B cell (primary cell): ENCODE measurements at regions not wholly inside any gene's neighbourhood (a gene's known extent, or its start where the extent isn't known, plus 50 kb on each side); places are given as distances from the start of the nearest gene placed in this dataset.

Experiments
- ATAC-seq: fragments of 200-7000 bp; cut with Tn5 transposase; one replicate; pipeline ENCODE4 v1.10.0; 2021; ENCODE audit warnings: low read depth, mild to moderate bottlenecking, moderate number of reproducible peaks, moderate library complexity
- CTCF ChIA-PET: fragments of 350-600 bp; sonication (Branson Sonifier 250); formaldehyde crosslinking; loops from one replicate; lab custom pipeline; 2021; ENCODE audit warnings: antibody characterized with exemption, inconsistent platforms; lab: Charles Lee
- POLR2A ChIA-PET: fragments of 350-600 bp; sonication (Branson Sonifier 250); formaldehyde crosslinking; loops from one replicate; lab custom pipeline; 2021; ENCODE audit warnings: antibody characterized with exemption; lab: Charles Lee
- DNase-seq: peaks from one replicate; pipeline ENCODE4 v3.0.0; 2013
- H2AFZ ChIP-seq: 2 replicates; pipeline ENCODE4 v1.6.1; 2012; ENCODE audit warnings: mild to moderate bottlenecking, low read depth, low read length; ENCODE audit not compliant: insufficient read depth, poor library complexity, severe bottlenecking
- H3K27ac ChIP-seq, 2 donors: 1 replicate in 1 of 2; 2 replicates in 1 of 2; pipeline ENCODE4 v1.5.1; 2012 to 2013; ENCODE audit warnings: low read length in 2 of 2, mild to moderate bottlenecking in 2 of 2, moderate library complexity in 1 of 2
- H3K27me3 ChIP-seq, 4 experiments: fragments of 200-600 bp in 1 of 4; sonication (generic) in 1 of 4; replicated peaks in 1 of 4; 1 replicate in 2 of 4; 2 replicates in 2 of 4; pipeline versions ENCODE4 v1.6.1 to v1.7.0; 2013 to 2016; ENCODE audit warnings: low read length in 3 of 4, mild to moderate bottlenecking in 2 of 4, mixed read lengths in 1 of 4, moderate library complexity in 1 of 4; ENCODE audit not compliant: insufficient read depth in 4 of 4, control insufficient read depth in 3 of 4; ENCODE audit errors: control extremely low read depth in 1 of 4
- H3K36me3 ChIP-seq, 2 experiments: replicated peaks in 1 of 2; 1 replicate in 1 of 2; 2 replicates in 1 of 2; pipeline versions ENCODE4 v1.6.1 to v1.7.1; 2013; ENCODE audit warnings: low read length in 1 of 2; ENCODE audit not compliant: insufficient read depth in 2 of 2, control insufficient read depth in 1 of 2; ENCODE audit errors: control extremely low read depth in 1 of 2, extremely low read depth in 1 of 2
- H3K4me1 ChIP-seq, 2 donors: fragments of 200-600 bp in 1 of 2; sonication (generic) in 1 of 2; 1 replicate in 1 of 2; 2 replicates in 1 of 2; pipeline versions ENCODE4 v1.5.1 to v1.6.1; 2013 to 2017; ENCODE audit warnings: low read length in 2 of 2; ENCODE audit not compliant: control insufficient read depth in 2 of 2, insufficient read depth in 2 of 2
- H3K4me2 ChIP-seq: replicated peaks from 2 replicates; pipeline ENCODE3; 2012; ENCODE audit warnings: mild to moderate bottlenecking, low read depth, low read length; ENCODE audit not compliant: poor library complexity, severe bottlenecking
- H3K4me3 ChIP-seq, 5 experiments: fragments of 200-600 bp in 1 of 5; sonication (generic) in 1 of 5; 1 replicate in 3 of 5; 2 replicates in 2 of 5; pipeline versions ENCODE4 v1.5.1 to v1.7.0; 2011 to 2016; ENCODE audit warnings: low read length in 4 of 5, mild to moderate bottlenecking in 4 of 5, low read depth in 2 of 5, control low read depth in 1 of 5, moderate library complexity in 1 of 5; ENCODE audit not compliant: insufficient read depth in 1 of 5; ENCODE audit errors: control extremely low read depth in 1 of 5, extremely low read depth in 1 of 5
- H3K79me2 ChIP-seq: fragments of 200-600 bp; sonication (generic); one replicate; pipeline ENCODE4 v1.6.0; 2016; ENCODE audit warnings: low read length; ENCODE audit not compliant: control insufficient read depth, insufficient read depth
- H3K9ac ChIP-seq: fragments of 200-600 bp; sonication (generic); 2 replicates; pipeline ENCODE4 v1.6.1; 2017; ENCODE audit warnings: mild to moderate bottlenecking, low read length, moderate library complexity
- H3K9me3 ChIP-seq, 3 donors: one replicate each; pipeline versions ENCODE4 v1.6.1 to v1.7.1; 2013; ENCODE audit warnings: low read length in 2 of 3; ENCODE audit not compliant: control insufficient read depth in 2 of 3, insufficient read depth in 1 of 3; ENCODE audit errors: control extremely low read depth in 1 of 3
- H4K20me1 ChIP-seq: 2 replicates; pipeline ENCODE4 v1.6.0; 2012; ENCODE audit warnings: mild to moderate bottlenecking, low read length; ENCODE audit not compliant: insufficient read depth, control insufficient read depth, poor library complexity, severe bottlenecking
- H3K27ac Mint-ChIP-seq: one replicate; pipeline ENCODE4 v1.8.0; 2021; ENCODE audit warnings: mixed read lengths
- H3K27me3 Mint-ChIP-seq: one replicate; pipeline ENCODE4 v1.8.0; 2021; ENCODE audit warnings: mixed read lengths
- H3K4me1 Mint-ChIP-seq: one replicate; pipeline ENCODE4 v1.8.0; 2021; ENCODE audit warnings: mixed read lengths
- H3K4me3 Mint-ChIP-seq: one replicate; pipeline ENCODE4 v1.8.0; 2021; ENCODE audit warnings: mixed read lengths
- H3K9me3 Mint-ChIP-seq: one replicate; pipeline ENCODE4 v1.8.0; 2022; ENCODE audit warnings: mixed read lengths; ENCODE audit not compliant: insufficient read depth
- EZH2 ChIP-seq: IDR thresholded peaks from 2 replicates; pipeline ENCODE4 v1.6.1; 2012; ENCODE audit warnings: borderline replicate concordance, low read depth, mild to moderate bottlenecking, moderate library complexity, low read length; ENCODE audit not compliant: insufficient read depth, poor library complexity, severe bottlenecking
- WGBS: methylation state at CpG from one replicate; pipeline ENCODE4 v1.1.5; 2013; ENCODE audit warnings: missing lambda C conversion rate; ENCODE audit not compliant: insufficient coverage; 5-methylcytosine and 5-hydroxymethylcytosine counted together
- intact Hi-C: fragments of 100-400 bp; cut with micrococcal nuclease; formaldehyde crosslinking; loops from one replicate; pipeline ENCODE4 v1.10.0; 2022
- TF ChIP-seq, protein P1 (sequence below): fragments of 200-600 bp; IDR thresholded peaks from one replicate; pipeline ENCODE4 v1.8.0; 2022; ENCODE audit warnings: antibody characterized with exemption, mild to moderate bottlenecking

DNA sequence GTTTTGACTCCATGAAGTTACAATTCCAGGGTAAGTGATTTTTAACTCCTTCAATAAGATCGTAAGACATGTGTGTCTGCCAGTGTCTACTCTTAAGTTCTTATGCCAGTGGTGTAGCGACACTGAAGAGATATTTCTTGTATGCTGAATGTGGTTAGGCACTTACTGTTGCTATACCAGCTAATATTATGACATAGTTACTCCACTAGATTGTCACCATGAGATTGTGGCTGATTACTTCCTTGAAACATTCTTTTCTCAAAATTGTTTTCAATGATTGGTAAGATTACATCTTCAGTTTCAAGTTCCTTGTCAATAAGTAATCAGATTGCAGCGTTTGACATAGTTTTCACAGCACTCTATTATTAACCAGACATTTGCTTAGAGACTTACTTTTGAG is 60.6 kb upstream of the PAGE5 start:
- no peak overlapping the region for H3K4me3 ChIP-seq
- H3K36me3 ChIP-seq, result no peaks in the 10 kb centered on the region
- no peaks in the 10 kb centered on the region for H3K9me3 ChIP-seq
- H3K27me3 Mint-ChIP-seq, result no peaks in the 10 kb centered on the region
- no peaks in the 10 kb centered on the region for H3K27me3 ChIP-seq
- intact Hi-C loops, result no loop called here
- H2AFZ ChIP-seq, result no peak overlapping the region
- H3K4me2 ChIP-seq, result no peak overlapping the region
- H3K4me1 Mint-ChIP-seq, result peaks cover 9% of the 10 kb centered on the region
- H3K27ac Mint-ChIP-seq, result no peak overlapping the region
- H3K4me3 Mint-ChIP-seq, result no peak overlapping the region
- CTCF ChIA-PET, result interaction anchor here (1.4 to 1.6 kb wide), 2 partner anchors 24 to 1568 kb away, joined by 4 to 5 read pairs; no protein-coding TSS in a partner anchor
- no peak for DNase-seq
- H3K4me1 ChIP-seq, result peaks cover 2 to 5% of the 10 kb centered on the region in 2 donors
- no peaks in the 10 kb centered on the region for H3K9me3 Mint-ChIP-seq
- WGBS, result no CpG with 5 or more reads among the region's 3 CpGs
- no peaks in the 10 kb centered on the region for H4K20me1 ChIP-seq
- no peak overlapping the region for H3K9ac ChIP-seq
- TF ChIP-seq EZH2, result no peak
- TF ChIP-seq, protein P1, sequence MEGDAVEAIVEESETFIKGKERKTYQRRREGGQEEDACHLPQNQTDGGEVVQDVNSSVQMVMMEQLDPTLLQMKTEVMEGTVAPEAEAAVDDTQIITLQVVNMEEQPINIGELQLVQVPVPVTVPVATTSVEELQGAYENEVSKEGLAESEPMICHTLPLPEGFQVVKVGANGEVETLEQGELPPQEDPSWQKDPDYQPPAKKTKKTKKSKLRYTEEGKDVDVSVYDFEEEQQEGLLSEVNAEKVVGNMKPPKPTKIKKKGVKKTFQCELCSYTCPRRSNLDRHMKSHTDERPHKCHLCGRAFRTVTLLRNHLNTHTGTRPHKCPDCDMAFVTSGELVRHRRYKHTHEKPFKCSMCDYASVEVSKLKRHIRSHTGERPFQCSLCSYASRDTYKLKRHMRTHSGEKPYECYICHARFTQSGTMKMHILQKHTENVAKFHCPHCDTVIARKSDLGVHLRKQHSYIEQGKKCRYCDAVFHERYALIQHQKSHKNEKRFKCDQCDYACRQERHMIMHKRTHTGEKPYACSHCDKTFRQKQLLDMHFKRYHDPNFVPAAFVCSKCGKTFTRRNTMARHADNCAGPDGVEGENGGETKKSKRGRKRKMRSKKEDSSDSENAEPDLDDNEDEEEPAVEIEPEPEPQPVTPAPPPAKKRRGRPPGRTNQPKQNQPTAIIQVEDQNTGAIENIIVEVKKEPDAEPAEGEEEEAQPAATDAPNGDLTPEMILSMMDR, result no peak
- H3K79me2 ChIP-seq, result no peaks in the 10 kb centered on the region
- POLR2A ChIA-PET, result no interaction called here
- no peak overlapping the region for H3K27ac ChIP-seq
- no peak for ATAC-seq

DNA sequence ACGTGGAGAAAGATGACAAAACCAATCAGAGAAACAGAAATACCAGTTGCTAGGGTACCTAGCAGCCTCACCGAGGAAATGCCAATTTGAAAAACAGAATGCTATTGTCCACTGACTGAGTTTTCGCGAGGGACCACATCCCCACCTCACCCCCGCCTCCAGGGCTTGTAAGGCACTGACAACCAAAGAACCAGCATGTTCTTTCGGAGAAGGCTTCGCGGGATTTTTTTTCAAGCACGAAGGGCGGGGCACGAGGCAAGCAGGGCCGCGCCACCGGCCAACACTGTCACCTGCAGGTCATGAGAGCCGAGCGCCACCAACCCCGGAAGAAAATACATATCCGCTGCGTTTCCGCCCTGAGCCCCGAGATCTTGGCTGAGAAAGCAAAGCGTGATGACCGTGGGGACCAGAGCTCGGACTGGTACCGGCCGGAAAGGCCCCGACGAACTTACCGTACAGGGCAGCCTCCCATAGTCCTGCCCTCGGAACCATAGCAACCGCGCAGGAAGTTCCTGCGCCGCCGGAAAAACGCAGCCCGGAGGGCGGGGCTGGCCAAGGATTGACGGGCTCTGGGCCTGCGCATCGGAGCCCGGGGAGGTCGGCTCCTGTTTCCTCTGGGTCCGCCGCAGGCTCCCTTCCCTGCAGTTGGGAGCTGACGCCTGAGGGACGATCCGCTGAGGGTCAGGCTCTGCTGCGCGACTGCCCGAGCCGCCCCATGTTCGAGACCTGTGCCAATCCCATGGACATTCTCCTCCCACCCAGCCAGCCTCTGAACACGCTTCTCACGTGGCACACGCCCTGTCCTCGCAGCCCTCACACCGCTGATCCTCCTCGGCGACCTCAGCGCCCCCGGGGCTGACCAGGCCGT is 59.2 kb upstream of the PAGE5 start:
- peak overlapping the region; percentile 74 for H3K4me2 ChIP-seq
- no peaks in the 10 kb centered on the region for H3K9me3 ChIP-seq
- DNase-seq (peak; percentile 92), ATAC-seq (peak; percentile 90)
- peak overlapping the region; percentile 91 to 93 for H3K27ac ChIP-seq
- H3K4me1 ChIP-seq, result peaks cover 2 to 5% of the 10 kb centered on the region in 2 donors
- peak overlapping the region; percentile 92 for H3K4me3 Mint-ChIP-seq
- H3K9ac ChIP-seq, result peak overlapping the region; percentile 73
- no peak for TF ChIP-seq EZH2
- TF ChIP-seq, protein P1, result peak; percentile 69
- H3K79me2 ChIP-seq, result no peaks in the 10 kb centered on the region
- no peaks in the 10 kb centered on the region for H3K27me3 ChIP-seq
- H3K27me3 Mint-ChIP-seq, result no peaks in the 10 kb centered on the region
- POLR2A ChIA-PET, result interaction anchor here (0.9 to 1.3 kb wide), 2 partner anchors 17 to 522 kb away, joined by 3 to 4 read pairs; no protein-coding TSS in a partner anchor
- peak overlapping the region; percentile 79 for H2AFZ ChIP-seq
- CTCF ChIA-PET, result interaction anchor here (1.1 to 1.6 kb wide), 4 partner anchors 26 to 1567 kb away, joined by 3 to 5 read pairs (median 4); partner anchors contain the start of gene PHF8
- no peaks in the 10 kb centered on the region for H4K20me1 ChIP-seq
- WGBS, result under 1% methylated on average over 51 of the region's 63 CpGs
- intact Hi-C loops, result loop anchor here (1.0 to 10.0 kb wide), 11 partner anchors 104 to 1736 kb away; partner anchors contain the start of genes FAM120C, GNL3L, KLF8 and PHF8
- no peaks in the 10 kb centered on the region for H3K36me3 ChIP-seq
- H3K4me3 ChIP-seq, result peak overlapping the region; percentile 66 to 72 (median 70)
- peak overlapping the region; percentile 98 for H3K27ac Mint-ChIP-seq
- H3K4me1 Mint-ChIP-seq, result peaks cover 9% of the 10 kb centered on the region
- no peaks in the 10 kb centered on the region for H3K9me3 Mint-ChIP-seq
